Activated CD4-positive, CD25-positive, alpha-beta regulatory T cell treated with anti-CD3 and anti-CD28 coated beads, Interleukin-2, amount 50 U/mL, for 24 hours (primary cell): ENCODE measurements at regions not wholly inside any gene's neighbourhood (a gene's known extent, or its start where the extent isn't known, plus 50 kb on each side); places are given as distances from the start of the nearest gene placed in this dataset.

ENCODE experiments used
- ATAC-seq, 2 donors: fragments of 150-1000 bp; cut with Tn5 transposase; one replicate each; pipeline ENCODE4 v1.10.0; 2021; ENCODE audit warnings: mild to moderate bottlenecking in 1 of 2, moderate library complexity in 1 of 2

- no peak for ATAC-seq
Measured at GRCh38 chr6:23989885-23990533, 136.0 kb upstream of the NRSN1 start.

- no peak for ATAC-seq
Measured at GRCh38 chr6:23994013-23994412, 132.0 kb upstream of the NRSN1 start.

DNA sequence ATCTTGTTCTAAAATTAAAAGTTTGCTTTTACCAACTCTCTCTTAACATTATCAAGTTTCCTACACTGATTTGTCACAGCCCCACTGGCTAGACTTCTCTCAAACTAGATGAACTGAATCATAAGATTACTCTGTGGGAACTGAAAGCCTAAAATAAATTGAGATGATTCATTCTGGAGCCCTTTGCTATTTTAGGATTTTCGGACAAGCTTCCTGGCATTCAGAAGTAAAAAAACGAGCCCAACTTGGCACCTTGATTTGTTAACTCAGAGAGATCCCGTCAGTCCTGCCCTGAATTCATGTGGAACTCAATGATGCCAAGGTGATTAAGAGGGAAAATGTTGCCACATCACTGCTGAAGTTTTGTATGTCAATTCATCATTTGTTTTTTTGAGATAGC, 122.0 kb upstream of the NRSN1 start:
- no peak for ATAC-seq

DNA sequence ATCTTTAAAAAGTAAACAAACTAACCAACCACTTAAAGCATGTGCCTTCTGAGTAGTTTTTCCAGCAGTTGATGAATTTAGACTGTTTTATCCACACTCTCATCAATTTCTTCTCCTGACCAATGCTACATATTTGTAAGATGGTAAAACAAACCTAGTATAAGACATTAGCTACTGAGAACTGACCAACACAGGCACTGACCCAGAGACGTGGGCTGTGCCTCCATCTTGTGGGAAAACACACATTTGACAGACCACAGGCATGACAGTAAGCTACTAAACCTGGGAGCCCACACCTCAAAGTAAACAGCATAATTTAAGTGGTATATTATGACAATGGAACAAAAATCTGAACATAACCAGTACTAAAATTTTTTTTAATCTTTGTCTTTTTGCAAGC, 121.4 kb upstream of the NRSN1 start:
- ATAC-seq = no peak

- no peak for ATAC-seq
Measured at GRCh38 chr6:24006254-24006653, 119.8 kb upstream of the NRSN1 start.

GRCh38 chr6:24009319-24009718, 116.7 kb upstream of the NRSN1 start:
- ATAC-seq = no peak

DNA sequence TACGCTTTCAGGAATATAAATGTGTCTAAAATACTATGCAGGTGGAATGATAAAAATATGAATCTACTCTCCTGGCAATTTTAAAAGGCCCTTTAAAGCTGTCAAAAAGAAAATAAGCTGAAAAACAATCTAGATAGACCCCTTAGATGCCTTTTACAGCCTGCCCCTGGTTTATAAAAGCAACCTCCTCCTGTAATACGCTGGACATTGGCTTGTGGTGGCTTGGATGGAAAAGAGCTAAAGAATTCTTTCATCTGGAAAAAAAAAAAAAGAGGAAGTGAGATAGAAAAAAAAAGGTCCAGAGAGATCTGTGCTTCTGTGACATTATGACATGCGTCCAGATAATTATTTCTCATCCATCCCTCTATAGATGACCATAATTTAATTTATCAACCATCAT, 115.9 kb upstream of the NRSN1 start:
- no peak for ATAC-seq

DNA sequence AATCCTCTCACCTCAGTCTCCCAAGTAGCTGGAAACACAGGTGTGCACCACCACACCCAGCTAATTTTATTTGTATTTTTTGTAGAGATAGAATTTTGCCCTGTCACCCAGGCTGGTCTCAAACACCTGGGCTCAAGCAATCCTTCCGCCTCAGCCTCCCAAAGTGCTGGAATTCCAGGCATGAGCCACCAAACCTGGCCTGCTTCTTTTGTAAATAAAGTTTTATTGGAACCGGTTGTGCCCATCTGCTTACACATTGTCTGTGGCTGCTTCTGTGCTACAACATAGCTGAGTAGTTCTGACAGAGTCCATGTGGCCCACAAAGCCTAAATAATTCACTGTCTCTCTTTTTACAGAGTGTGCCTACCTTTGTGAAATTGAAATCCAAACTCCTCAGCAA, 109.7 kb upstream of the NRSN1 start:
- no peak for ATAC-seq

DNA sequence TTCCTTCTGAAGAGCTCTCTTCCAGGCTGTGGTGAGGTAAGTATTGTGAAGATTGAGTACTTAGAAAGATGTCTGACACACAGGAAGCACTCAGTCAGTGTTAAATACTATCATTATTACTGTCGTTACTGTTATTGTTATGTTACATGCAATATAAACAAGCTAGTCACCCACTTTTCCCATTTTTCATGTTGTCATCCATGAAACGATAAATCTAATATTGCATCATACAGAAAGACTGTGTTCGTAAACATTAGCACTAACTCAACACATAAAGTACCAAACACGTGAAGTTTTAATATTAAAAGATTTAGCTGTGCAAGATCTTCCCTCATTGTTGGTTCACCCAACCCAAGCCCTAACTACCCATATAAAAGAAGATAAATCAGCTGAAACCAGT, 109.2 kb upstream of the NRSN1 start:
- no peak for ATAC-seq

DNA sequence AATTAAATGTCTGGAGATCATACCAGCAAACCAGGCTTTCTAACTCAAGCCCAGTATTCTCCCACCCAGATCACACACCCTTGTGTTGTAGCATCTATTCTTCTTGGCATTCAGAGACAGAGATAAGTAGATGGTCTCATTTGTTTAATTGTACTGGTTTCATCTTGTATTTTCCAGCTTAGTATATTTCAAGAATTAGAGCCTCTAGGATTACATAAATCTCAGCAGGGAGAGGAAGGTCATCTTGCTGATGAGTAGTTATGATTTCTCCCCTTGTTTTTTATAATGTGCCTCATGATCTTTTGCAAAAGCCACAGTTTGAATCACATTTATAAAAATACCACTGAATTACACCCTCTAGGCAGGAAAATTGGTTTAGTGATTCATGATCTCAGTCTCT, 106.6 kb upstream of the NRSN1 start:
- ATAC-seq = no peak

GRCh38 chr6:24019830-24020229, 106.2 kb upstream of the NRSN1 start:
- ATAC-seq = no peak

DNA sequence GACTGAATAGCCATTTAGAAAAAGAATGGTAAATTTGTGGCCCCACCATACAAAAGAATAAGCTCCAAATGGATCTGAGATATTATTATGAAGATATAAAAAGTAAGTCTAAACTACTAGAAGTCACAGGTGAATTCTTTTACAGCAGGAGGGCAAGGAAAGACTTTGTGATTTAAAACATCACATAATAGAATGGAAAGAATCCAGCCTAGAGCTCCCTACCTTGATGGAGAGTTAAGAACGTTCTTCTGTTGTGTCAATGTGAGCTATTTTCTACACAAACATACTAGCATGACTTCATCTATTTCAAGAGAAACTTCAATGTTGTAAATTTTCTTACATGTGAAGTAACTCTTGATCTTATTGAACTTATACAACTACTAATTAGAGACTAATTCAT, 100.0 kb upstream of the NRSN1 start:
- ATAC-seq = no peak

DNA sequence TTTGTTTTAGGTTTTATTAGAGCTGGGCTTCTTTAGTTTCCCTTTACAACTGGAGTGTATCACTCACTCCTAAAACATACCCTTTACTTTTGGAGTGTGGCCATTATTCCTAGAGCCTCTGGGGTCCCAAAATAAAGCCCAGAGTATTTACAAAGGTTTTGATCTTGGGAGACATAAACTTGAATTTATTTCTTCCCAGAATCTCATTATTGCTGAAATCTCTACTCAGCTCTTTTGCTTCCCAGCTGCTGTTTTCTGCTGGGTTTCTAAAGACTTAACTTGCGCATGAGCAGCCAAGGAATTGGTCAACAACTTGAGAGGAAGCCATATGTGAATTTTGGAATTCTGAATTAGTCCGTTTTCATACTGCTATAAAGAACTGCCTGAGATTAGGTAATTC, 94.5 kb upstream of the NRSN1 start:
- no peak for ATAC-seq

GRCh38 chr6:24032896-24033688, 92.9 kb upstream of the NRSN1 start:
- ATAC-seq = no peak

GRCh38 chr6:24043848-24044247, 82.2 kb upstream of the NRSN1 start:
- no peak for ATAC-seq

DNA sequence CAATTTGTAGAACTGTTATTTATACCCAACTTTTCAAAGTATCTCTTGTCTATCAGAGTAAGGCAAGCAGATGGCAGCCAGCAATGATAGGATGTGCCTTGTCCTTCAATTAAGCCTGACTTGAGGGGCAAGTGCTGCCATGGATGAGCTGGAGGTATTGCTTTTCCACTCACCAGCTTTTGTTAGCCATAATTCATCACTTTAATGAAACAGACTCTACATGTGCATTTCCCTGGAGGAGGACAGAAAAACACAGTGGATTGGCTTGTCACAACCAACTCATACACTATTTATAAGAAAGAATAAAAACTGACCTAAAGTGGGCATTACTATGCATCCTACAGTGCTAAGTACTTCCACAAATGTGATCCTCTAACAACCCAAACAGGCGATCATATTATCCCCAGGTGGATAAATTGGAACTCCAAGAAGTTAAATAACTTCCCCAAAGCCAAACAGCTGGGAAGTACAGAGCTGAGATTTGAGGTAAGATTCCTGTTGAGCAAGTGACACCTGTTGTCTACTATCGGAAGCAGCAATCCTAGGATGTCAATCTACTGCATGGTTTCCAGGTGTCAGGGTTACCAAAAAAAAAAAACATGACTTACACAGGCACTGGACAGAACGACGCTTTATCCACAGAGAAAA, 73.9 kb upstream of the NRSN1 start:
- no peak for ATAC-seq

DNA sequence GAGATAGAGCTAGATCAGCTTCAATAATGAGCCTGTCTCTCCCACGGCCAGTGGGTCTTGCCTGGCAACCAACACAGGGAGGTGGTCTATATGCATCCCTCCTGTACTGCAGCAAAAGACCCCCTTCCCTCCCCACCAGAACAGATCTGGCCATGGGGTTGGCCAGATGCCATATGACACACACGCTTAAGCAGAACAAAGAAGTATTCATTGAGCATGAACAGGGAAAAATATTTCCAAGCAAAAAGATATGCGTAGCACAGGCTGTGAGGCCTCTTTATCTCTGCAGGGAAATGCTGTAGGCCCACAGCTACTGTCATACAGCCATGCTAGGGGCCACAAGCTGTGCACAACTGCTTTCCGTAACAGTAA, 73.4 kb upstream of the NRSN1 start:
- ATAC-seq = no peak

GRCh38 chr6:24053057-24053456, 73.0 kb upstream of the NRSN1 start:
- no peak for ATAC-seq

DNA sequence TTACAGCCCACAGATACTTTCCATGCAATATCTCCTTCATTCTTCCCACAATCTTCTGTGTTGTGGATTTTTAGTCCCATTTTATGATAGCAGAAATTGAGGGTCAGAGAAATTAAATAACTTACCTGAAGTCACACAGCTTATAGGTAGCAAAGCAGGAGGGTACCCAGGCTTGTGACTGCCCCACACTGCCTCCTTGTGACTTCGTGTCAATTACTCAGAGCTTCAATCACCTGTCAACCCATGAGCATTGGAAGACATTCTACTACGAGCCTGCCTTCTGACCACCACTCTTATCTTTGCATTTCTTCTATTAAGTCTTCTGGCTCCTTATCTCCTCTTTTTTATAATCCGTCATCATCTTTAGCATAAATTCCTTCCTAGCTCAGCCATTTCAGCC, 71.6 kb upstream of the NRSN1 start:
- no peak for ATAC-seq

DNA sequence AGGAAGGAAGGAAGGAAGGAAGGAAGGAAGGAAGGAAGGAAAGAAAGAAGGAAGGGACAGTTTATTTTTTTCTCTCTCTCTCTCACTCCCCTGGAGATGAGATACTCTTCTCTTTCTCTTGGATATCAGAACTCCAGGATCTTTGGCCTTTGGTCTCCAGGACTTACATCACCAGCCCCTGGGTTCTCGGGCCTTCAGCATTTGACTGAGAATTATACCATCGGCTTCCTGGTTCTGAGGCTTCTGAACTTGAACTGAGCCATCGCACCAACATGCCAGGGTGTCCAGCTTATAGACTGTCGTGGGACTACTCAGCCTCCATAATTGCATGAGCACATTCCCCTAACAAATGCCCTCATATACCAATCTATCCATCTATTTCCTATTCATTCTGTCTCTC, 69.4 kb upstream of the NRSN1 start:
- ATAC-seq = no peak

DNA sequence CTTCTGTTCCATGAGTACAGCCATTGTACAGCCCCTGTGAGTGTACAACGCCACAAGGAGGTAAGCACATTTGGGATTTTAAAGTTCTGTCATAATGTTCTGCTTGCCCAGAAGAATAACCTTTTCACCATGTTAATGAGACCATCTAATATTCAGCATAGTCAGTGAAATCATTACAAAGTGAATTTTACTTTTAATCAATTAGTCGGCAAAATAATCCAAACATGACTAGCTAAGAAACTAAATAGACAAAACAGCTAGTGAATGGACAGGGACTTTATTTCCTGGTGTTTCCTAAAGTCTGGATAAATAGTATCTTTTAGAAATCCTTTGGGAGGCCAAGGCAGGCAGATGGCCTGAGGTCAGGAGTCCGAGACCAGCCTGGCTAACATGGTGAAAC, 69.0 kb upstream of the NRSN1 start:
- ATAC-seq = no peak

DNA sequence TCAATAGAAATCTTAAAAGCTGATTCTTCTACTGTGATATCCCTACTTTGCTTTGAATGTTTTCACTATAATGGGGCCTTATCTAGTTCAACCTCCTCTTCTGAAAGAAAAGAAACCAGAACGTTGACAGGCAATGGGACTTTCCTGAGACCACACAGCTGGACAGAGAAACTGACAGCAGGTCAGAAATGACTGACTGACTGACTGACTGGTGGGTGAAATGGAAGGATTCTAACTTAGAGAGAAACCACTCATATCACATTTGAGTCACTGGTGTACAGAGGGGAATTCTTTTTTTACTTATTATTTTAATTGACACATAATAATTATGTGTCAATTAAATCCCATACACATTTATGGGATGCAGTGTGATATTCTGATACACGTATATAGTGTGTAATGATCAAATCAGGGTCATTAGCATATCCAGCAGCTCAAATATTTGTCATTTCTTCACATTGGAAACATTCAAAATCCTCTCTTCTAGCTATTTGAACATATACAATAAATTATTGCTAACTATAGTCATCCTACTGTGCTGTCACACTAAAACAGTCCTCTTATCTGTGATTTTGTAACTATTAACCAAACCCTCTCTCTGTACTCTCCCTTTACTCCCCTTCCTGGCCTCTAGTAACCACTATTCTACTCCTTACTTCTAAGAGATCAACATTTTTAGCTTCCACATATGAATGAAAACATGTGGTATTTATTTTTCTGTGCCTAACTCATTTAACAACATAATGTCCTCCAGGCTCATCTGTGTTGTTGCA, 64.8 kb upstream of the NRSN1 start:
- ATAC-seq = peak in 1 of 2 donors; percentile 58

DNA sequence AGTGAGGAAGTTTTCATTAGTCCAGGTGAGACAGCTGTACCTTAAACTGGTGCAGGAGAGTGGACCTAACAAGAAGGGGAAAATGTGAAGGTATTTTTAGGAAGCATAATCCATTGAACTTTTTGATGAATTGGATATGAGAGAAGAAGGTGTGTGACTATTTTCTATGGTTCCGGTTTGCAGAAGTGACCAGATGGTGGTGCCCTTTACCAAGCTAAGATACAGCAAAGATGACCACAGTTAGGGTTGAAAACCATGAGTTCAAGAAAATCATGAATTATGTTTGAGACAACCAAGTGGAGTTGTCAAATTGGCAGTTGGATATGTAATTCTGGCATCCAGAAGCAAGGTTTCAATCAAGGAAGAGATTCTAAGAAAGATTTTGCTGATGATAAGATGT, 61.9 kb upstream of the NRSN1 start:
- no peak for ATAC-seq

DNA sequence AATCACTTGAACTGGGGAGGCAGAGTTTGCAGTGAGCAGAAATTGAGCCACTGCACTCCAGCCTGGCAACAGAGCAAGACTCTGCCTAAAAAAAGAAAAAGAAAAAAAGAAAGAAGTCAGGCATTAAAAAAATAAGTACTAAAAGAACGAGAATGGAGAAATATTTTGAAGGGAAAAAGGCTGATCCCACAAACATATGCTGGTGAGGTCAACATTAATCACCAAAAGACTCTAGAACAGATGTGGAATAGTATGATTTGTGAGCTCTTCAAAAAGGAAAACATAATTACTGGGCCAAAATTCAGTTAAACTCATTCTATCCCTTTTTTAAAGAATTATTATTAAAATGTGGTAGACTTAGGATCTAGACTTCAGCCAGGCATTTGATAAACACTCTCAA, 61.2 kb upstream of the NRSN1 start:
- no peak for ATAC-seq
